Gastrocnemius medialis (tissue), 4 donors: ENCODE measurements at regions not wholly inside any gene's neighbourhood (a gene's known extent, or its start where the extent isn't known, plus 50 kb on each side); places are given as distances from the start of the nearest gene placed in this dataset.

Experiments
- POLR2A ChIP-seq, 2 donors: fragments of 450-650 bp; IDR thresholded peaks; one replicate each; pipeline ENCODE4 v1.6.1; 2017; ENCODE audit warnings: antibody characterized with exemption in 2 of 2, mild to moderate bottlenecking in 2 of 2, moderate library complexity in 2 of 2
- TF ChIP-seq, protein P1 (sequence below), 5 experiments: fragments of 450-650 bp in 3 of 5; fragments of 200-600 bp in 2 of 5; sonication (generic) in 2 of 5; IDR thresholded peaks in 4 of 5; conservative IDR thresholded peaks in 1 of 5; 1 replicate in 4 of 5; 2 replicates in 1 of 5; pipeline ENCODE4 v1.5.1; 2016 to 2019; ENCODE audit warnings: antibody characterized with exemption in 5 of 5, mild to moderate bottlenecking in 3 of 5, moderate library complexity in 3 of 5

DNA sequence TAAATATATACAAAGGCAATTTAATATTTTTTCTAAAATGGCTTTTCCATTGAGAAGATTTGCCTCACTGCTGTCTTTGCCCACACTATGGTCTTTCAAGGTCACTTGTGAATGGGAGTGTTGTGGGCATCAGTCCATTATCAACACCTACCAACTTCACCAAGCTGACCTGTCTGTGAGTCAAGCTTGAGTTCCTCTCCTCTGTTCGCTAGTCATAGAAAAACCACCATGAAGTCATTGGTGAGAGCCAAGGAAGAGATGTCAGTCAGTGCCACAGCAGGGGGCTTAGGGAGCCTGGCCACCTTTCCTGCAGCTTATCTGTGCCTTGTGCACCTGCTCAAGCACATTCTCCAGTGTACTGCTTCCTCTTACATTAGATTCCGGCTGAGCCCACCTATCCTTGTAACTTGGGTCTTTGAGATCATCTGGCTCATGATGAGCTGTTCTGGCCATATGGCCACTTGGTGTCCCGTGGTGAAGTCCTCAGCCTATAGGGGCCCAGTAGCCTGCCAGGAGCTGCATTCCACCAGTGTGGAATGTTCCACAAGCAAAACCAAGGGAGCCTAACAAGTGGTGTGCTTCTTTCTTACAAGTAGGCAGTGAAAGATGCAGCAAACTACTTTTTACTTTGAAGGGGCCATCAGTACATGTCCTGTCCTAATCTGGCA lies 80.8 kb upstream of the C12orf71 start:
- TF ChIP-seq, protein P1, sequence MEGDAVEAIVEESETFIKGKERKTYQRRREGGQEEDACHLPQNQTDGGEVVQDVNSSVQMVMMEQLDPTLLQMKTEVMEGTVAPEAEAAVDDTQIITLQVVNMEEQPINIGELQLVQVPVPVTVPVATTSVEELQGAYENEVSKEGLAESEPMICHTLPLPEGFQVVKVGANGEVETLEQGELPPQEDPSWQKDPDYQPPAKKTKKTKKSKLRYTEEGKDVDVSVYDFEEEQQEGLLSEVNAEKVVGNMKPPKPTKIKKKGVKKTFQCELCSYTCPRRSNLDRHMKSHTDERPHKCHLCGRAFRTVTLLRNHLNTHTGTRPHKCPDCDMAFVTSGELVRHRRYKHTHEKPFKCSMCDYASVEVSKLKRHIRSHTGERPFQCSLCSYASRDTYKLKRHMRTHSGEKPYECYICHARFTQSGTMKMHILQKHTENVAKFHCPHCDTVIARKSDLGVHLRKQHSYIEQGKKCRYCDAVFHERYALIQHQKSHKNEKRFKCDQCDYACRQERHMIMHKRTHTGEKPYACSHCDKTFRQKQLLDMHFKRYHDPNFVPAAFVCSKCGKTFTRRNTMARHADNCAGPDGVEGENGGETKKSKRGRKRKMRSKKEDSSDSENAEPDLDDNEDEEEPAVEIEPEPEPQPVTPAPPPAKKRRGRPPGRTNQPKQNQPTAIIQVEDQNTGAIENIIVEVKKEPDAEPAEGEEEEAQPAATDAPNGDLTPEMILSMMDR (IDR thresholded peaks at IDR 0.05 in 4 of 5, conservative IDR thresholded peaks at IDR 0.05 in 1 of 5): no peak
- no peak for TF ChIP-seq POLR2A (IDR thresholded peaks at IDR 0.05)
